ENCODE measurements at regions not wholly inside any gene's neighbourhood (a gene's known extent, or its start where the extent isn't known, plus 50 kb on each side); places are given as distances from the start of the nearest gene placed in this dataset.
A peak's percentile ranks its signal among the peaks of the same experiment; 100 is the strongest.
"Not testable (repeated sequence)": the region's sequence is repeated elsewhere in the genome, so short reads cannot be mapped to it uniquely, and the experiment has no call there.

DNA sequence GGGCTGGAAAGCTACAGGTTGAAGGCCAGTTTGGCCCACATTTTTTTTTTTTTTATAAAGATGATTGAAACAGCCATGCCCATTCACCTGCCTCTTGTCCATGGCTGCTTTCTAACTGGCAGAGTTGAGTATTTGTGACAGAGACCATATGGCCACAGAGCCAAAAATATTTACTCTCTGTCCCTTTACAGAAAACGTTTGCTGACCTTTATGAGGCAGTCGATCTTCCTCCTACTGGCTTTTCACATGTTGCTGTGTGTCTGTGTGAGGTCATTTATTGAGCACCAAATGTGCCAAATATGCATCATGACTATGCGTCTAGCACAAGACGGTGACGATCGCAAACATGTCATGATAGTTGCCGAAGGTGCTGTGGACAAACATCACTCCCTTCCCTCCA, 200.6 kb upstream of the FRG1 start:
- DNase-seq; intact Hi-C loops (cut with DNase I): not testable (repeated sequence)

DNA sequence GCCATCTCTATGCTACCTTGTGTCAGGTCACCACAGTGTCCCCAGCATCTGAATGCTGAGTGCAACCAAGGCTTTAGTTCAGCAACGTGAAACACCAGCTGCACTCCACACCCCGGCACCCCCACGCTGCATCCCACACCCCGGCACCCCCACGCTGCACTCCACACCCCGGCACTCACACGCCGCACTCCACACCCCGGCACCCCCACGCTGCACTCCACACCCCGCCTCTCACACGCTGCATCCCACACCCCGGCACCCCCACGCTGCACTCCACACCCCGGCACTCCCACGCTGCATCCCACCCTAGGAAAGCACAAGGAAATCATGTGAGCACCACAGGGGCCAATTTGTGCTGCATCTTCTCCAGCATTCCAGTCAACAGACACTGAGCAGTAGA, 199.8 kb upstream of the FRG1 start:
- DNase-seq = peak in 2 of 42 donors; percentile 5 to 27
- intact Hi-C loops (cut with DNase I) = no loop called here

DNA sequence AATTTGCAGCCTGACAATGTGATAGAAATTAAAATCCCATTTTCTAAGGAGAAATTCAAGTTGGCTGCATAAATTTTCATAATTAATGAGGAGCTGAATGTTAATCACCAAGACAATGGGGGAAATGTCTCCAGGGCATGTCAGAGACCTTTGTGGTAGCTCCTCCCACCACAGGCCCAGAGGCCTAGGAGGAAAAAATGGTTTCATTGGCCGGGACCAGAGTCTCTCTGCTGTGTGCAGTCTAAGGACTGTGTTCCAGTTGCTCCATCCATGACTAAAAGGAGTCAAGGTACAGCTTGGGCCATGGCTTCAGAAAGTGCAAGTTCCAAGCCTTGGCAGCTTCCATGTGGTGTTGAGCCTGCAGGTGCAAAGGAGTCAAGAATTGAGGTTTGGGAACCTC, 187.6 kb upstream of the FRG1 start:
- intact Hi-C loops (cut with DNase I); DNase-seq: not testable (repeated sequence)

DNA sequence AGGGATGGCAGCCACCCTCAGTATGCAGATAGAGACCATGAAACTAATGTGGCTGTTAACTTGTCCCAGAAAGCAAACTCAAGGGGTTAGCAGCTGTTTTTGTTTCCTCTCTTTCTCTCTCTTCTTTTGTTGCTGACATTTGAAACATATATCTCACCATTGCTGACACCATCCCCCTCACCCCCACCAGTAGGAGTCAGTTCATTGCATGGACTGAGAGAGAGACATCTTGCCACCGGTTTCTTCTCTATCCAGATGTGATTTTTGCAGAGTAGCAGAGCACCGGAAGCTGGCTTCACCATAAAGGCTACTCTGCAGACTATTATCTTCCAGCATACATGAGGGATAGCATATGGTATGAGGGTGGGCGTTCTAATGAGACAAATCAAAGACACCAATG, 177.1 kb upstream of the FRG1 start:
- intact Hi-C loops (cut with DNase I) = no loop called here
- no peak for DNase-seq

DNA sequence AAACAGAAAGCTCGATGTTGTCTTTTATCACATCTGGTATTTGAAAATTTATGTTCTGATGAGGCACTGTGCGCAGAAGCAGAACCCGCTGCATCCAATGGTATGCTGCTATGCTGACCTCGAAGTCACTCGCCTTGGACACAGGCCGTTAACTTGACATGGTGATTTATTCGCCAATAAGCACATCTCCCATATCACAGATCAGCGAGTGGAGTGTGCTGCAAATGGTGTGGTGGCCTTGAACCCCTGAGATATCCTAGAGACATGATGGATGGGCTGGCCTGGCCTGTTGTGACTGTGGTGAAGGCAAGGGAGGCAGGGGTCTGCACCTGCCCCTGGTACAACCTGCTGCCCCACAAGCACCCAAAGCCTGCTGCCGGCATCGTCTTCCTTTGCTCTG, 175.4 kb upstream of the FRG1 start:
- intact Hi-C loops (cut with DNase I) = no loop called here
- DNase-seq = no peak

DNA sequence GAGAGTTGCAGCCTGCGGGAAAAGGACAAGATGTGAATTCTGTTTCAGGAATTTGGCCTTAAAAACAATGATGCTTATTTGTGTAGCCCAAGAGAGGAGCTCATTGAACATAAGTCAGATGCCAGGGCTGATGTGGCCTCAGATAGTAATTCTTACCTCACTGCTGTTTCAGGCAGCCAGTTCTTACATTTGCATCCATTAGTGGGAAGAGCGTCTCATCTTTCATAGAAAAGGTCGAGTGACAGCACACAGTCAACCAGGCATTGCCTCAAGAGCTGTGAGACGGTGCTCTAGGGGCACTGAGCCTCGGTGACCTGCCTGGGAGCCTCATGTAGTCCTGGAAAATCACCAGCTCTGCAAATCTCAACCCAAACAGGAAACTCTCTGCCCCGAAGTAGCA, 174.9 kb upstream of the FRG1 start:
- DNase-seq = no peak
- intact Hi-C loops (cut with DNase I) = no loop called here

DNA sequence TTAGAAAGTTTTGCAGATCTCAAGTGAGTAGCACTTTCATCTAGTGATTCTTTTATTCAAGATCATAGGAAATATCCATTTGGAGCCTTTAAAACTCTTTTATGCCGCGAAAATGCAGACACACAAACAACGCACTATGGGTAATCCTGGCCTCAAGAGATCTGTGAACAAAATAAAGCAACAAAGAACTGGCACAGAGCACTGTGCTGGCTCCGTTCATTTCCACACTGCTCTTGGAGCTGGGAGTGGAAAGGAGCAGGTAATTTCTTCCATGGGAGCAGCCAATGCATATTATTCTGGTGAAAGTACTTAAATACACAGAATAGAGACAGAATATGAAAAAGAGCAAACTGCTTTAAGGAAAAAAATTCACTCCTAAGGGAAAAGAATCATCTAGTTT, 172.7 kb upstream of the FRG1 start:
- intact Hi-C loops (cut with DNase I) = no loop called here
- DNase-seq = no peak

DNA sequence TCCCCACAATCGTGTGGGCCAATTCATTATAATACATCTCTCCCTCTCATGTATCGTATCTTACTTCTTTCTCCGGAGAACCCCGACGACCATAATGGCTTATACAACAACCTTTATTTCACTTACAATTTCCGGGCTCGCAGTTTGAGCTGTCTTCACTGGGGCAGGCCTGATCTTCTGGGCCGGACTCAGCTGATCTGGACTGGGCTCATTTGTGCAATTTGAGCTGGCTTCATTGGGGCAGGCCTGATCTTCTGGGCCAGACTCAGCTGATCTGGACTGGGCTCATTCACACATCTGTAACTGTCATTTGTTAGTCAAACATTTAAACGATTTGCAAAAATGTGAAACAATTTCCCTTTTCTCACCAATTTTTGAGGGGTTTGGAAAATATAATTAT, 171.5 kb upstream of the FRG1 start:
- no peak for DNase-seq
- intact Hi-C loops (cut with DNase I) = no loop called here

DNA sequence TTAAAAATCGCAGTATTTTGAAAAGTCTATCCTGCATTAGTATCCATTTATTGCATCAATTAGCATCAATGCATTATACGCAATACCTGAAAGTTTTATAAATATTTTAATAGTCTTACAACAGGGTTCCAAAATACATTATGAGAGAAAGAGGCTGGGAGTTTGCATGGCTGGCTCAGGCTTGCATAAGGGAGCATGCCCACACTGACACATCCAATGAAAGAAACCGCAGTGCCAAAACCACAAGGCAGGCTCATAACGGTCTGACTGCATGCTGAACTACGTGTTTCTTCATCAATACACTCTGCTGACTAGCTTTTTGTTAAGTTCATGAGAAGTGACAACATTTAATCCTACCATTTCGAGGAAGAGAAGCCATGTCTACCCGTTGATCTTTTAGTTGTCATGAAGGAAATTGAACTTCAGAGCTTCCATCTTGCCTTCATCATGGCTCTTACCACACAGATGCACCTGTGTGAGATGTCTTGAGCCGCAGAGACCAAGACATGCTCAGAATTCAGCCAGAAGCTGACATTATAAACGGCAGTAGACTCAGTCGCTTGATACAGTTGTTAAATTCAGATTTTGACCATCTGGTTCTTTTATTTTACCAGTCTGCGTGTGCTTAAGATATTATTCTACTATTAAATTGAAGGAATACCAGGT, 168.8 kb upstream of the FRG1 start:
- DNase-seq = no peak
- intact Hi-C loops (cut with DNase I) = no loop called here

DNA sequence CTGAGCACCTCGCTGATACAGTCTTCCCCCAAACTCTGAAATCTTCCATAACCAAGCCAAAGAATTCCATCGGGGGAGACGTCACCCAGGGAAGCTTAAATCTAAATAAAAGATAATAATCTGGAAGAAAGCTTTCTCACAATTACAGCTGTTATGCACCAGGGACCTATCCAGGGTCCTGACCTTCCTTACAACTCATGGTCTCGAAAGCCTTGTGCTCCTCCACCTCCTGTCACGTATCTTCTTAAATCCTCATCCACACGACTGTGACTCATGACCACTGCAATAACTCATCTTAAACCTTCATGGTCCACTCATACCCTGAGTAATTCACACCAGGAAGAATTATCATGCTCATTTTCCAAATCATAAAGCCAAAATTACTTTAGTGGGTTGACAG, 166.8 kb upstream of the FRG1 start:
- no peak for DNase-seq
- intact Hi-C loops (cut with DNase I) = no loop called here

DNA sequence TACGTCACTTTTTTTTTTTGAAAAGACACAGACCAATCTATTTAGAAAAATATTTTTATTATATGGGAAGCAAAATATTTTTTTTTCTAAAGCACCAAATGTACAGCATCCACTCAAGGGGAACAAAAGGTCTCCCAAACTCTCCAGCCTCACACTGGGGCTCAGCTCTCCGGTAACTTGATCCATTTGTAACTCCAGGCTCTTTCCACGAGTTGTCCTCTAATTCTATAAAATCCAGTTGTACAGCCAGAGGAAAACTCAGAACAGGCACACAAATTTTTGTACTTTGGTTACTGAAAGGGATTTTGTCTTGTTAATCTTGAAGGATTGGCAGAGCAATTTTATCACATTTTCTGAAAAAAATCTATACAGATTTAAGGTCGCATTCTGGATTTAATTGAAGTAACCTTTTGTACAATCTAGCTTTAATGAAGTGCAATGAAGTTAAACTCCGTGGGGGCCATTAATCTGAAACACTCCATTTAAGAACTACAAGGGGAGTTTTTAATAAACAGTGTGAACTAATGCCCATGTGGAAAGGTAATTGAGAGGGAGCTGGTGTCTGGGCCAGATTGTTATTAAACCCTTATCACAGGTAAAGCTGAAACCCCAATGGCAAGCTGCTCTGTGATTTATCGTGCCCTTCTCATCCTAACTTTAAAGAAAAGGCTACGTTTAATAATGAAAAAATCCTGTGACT, 161.2 kb upstream of the FRG1 start:
- intact Hi-C loops (cut with DNase I) = no loop called here
- DNase-seq = no peak

DNA sequence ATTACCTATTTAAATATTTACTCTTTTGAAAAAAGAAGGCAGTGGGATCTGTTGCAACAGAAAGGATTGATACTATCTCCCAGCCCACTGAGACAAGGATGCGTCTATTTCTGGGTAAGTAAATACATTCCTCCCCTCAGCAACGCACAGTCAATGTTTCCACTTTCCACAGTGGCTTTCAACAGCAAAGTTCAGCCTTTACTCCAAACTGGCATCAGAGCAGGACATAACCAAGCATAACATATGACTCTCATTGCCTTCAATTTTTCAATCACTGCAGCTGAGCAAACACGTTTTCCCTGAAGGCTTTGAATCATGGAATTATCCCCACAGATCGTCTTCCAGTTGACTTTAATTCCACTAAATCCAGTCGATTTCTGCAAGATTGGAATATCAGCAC, 160.3 kb upstream of the FRG1 start:
- intact Hi-C loops (cut with DNase I) = no loop called here

DNA sequence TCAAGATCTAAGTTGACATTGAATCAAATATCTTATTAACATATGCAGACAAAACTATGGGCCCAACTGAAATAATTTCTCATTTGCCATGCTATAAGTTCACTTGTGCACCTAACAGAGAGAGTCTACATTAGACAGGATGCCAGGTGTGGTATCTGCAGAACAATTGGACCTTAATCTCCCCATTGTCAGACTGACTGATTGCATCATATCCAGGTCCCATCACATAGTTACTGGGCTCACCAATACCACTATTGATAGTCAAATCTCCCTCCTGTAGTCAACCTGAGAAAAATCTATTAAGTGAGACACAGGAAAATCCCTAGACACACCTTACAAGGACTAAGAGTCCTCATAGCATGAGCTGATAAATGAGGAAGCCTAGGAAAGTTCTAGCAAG, 156.0 kb upstream of the FRG1 start:
- intact Hi-C loops (cut with DNase I) = no loop called here
- no peak for DNase-seq

More for the DNA sequence above, 160.3 kb upstream of the FRG1 start:
- DNase-seq = no peak

DNA sequence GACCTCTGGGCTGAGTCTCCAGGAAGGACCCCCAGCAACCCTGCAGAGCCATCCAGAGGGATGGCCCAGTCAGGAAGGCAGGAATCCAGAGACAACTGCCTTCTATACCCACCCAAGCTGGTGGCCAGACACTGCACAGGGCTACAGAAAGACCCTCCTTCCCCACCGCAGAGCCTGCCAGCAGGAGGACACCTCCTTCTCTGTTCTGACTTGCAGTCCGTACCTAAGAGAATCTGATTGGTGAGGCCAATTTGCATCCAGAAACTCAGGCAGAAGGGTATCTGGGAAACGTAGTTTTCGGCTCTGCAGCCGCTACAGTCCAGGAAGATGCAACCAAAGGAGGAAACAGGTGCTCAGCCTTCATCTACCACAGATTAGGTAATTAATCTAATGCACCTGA, 155.4 kb upstream of the FRG1 start:
- peak in 1 of 42 donors; percentile 28 for DNase-seq
- intact Hi-C loops (cut with DNase I) = no loop called here

DNA sequence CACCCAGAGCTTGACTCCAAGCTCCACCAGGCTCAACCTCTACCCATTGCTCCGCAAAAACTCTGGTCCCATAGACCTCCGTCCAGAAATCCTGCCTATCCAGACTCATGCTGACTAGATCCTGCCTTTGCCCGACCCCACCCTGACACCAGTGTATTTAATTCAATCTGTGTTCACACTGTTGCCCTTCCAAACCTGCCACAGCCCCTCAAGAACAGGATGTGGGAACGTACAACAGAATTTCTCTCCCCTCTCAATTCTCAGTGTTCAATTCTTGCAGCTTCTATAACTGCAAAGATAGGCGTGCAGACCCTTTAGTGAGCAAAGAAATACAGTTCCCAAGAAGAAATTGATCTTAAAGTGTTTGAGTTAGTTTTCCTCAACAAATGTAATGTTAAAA, 154.2 kb upstream of the FRG1 start:
- intact Hi-C loops (cut with DNase I) = no loop called here
- DNase-seq = no peak

DNA sequence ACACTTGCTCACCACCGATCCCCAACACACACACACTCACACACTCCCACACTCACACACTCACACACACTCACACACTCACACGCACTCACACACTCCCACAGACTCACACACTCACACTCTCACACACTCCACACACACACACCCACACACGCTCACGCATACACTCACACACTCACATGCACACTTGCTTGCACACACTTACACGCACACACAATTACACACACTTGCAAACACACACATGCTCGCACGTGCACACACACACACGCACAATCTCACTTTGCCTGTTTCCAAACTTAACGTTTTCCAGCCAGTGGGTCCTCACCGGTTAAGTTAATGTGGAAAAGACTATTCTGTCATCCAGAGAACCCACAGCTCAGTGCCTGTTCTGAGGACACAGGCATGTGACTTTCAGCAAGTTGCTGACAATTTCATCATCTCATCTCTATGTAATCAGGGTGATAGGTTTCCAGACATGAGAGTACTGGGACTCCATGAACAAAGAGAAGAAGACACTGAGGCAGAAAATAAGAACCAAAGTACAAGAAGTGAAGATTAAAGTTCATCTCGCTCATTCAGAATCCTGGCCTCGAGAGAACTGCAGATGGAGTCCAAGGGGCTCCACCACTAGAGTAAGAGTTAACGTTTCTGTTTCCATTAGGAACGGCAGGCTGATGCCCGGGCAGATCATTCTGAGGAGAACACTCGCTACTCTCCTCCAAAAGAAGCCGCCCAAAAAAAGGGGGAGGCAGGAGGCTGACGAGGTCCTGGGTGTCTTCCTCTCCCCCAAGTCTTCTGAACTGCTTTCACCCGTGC, 153.2 kb upstream of the FRG1 start:
- intact Hi-C loops (cut with DNase I) = no loop called here
- peak in 1 of 42 donors; percentile 10 for DNase-seq

DNA sequence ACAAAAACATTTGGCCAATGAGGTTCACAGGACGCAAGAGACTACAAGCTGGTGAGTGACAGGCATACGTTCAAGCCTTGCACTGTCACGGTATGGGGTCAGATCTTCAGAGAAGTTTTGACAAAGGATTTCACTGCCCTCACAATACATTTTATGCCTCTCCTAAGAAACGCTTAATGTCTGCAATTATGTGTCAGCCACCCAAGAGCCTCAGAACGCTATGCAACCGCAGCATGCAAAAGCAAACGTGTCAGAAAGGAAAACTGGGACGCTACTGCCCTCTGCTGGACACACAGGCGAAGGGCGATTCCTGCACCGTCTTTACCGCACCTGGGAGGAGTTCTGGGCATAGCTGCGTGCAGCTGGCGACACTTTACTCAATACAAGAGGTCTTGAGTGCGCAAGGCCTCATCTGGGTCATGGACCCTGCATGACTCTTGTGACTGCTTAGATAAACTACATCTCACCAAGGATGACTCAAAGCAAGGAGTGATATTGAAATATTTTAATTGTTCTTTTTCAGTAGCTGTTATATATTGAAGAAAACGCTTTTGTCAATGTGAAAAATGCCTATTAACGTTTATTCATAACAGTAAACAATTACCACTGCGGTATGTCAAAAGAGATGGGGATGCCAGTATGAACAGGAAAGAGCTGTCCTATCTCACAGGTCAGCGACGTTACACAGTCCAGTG, 147.6 kb upstream of the FRG1 start:
- peak; percentile 57 to 92 (median 83) for DNase-seq
- intact Hi-C loops (cut with DNase I) = no loop called here

DNA sequence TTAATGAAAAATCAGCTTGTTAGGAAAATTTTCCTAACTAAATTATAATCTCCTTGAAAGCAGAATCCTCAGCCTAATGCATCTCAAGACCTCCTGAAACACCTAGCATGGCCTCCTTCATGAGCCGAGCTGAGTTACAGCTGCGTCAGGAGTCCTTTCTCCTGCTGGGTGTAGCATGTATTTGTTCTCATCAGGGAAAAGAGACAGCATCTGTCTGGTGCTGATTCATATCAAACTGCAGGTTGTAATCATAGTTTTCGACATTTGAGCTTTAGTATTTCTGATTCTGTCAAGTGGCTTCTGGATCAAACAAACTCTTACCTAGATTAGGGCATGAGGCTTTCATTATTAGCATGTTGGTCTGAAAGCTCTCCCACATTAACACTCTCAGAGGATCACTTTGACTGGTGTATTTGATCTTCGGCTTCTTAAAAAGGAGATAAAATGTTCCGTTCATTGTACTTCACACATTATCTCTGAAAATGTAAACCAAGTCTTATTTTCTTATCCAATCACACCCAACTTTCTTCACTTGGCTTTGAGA, 140.1 kb upstream of the FRG1 start:
- intact Hi-C loops (cut with DNase I) = no loop called here
- DNase-seq = no peak

DNA sequence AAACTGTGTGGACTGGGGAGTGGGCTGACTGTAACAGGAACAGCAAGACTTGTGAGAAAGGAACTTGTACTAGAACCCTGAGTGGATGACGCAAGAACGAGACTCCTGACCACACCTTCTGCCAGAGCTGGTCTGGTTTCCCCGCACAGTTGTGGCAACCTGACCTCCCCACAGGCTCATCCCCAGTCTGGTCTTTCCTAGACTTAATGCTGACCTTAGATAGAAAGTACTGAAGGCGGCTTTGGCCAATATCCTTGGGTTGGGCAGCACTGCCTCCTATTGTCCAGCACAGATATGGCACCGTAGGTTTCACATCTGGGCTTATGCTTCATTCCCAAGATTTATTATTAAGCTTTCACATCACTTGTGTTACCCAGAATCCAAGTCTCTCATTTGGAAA, 137.8 kb upstream of the FRG1 start:
- no peak for DNase-seq
- intact Hi-C loops (cut with DNase I) = no loop called here

DNA sequence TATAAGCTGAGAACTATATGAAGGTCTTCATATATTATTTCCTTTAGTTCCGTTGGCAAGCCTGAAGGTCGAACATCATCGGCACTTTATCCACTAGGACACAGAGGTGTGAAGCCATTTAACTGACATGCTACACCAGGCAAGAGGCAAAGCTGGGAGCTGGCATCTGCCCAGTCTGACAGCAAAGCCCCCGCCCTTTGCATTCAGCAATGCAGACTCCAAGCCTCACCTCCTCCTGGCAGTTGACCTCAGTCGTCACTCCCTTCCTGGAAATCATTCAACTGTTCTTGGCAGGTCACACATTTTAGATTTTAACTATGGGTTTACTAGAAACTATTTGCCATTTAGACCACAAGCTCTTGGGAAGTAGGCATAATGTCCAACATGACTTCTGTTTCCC, 135.8 kb upstream of the FRG1 start:
- intact Hi-C loops (cut with DNase I) = no loop called here
- DNase-seq = no peak

All from head of caudate nucleus (tissue), 42 donors.